GM18508 (cell line): ENCODE measurements at regions not wholly inside any gene's neighbourhood (a gene's known extent, or its start where the extent isn't known, plus 50 kb on each side); places are given as distances from the start of the nearest gene placed in this dataset.

Experiments
- ATAC-seq: cut with Tn5 transposase; IDR thresholded peaks from one replicate; pipeline ENCODE4 v1.9.1; 2021; ENCODE audit warnings: moderate number of reproducible peaks; ENCODE audit not compliant: insufficient read depth, unreplicated experiment

- no peak for ATAC-seq
These were observed 56.0 kb upstream of the ESX1 start for GRCh38 chrX:104310657-104311254.

DNA sequence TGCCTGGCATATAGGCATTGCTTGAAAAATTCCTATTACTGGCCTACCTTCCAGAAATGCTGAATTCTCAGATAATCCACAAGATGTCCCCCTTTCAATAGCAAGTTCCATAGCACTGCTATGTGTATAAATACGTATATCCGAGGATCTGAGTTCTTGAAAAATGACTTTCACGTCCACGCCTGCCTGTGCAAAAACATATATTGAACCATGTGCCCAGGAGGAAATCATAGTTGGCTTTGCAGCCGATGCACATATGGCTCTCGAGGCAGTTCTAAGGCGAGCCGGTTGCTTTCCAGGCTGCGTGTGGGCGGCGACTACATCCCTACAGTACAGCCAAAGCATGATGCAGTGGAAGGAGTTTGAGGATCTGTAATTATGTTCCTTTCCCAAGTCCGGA, 55.4 kb upstream of the ESX1 start:
- no peak for ATAC-seq

GRCh38 chrX:104309169-104309568, 54.4 kb upstream of the ESX1 start:
- ATAC-seq = no peak

- no peak for ATAC-seq
These were observed 52.6 kb upstream of the ESX1 start for GRCh38 chrX:104307341-104307740.

- ATAC-seq = no peak
These were observed 51.4 kb upstream of the ESX1 start for GRCh38 chrX:104306180-104306579.
